ENCODE measurements at regions not wholly inside any gene's neighbourhood (a gene's known extent, or its start where the extent isn't known, plus 50 kb on each side); places are given as distances from the start of the nearest gene placed in this dataset.

DNA sequence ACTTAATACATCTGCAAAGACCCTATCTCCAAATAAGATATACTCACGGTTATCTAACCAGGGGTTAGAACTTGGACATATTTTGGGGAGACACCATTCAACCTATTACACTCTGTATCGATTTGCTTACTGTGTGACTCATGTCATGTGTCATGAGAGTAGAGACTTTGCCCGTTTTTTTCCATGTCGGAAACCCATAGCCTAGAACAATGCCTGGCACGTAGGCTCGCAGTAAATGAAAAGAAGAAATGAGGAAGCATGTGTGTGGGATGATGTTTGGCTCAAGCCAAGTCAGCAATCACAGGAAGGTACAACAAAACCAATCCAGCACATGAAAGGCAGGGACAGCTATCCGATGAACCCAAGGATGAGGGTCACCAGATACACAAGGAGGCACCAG, 94.6 kb upstream of the DNAH5 start (continued):
- TF ChIP-seq, protein P1, sequence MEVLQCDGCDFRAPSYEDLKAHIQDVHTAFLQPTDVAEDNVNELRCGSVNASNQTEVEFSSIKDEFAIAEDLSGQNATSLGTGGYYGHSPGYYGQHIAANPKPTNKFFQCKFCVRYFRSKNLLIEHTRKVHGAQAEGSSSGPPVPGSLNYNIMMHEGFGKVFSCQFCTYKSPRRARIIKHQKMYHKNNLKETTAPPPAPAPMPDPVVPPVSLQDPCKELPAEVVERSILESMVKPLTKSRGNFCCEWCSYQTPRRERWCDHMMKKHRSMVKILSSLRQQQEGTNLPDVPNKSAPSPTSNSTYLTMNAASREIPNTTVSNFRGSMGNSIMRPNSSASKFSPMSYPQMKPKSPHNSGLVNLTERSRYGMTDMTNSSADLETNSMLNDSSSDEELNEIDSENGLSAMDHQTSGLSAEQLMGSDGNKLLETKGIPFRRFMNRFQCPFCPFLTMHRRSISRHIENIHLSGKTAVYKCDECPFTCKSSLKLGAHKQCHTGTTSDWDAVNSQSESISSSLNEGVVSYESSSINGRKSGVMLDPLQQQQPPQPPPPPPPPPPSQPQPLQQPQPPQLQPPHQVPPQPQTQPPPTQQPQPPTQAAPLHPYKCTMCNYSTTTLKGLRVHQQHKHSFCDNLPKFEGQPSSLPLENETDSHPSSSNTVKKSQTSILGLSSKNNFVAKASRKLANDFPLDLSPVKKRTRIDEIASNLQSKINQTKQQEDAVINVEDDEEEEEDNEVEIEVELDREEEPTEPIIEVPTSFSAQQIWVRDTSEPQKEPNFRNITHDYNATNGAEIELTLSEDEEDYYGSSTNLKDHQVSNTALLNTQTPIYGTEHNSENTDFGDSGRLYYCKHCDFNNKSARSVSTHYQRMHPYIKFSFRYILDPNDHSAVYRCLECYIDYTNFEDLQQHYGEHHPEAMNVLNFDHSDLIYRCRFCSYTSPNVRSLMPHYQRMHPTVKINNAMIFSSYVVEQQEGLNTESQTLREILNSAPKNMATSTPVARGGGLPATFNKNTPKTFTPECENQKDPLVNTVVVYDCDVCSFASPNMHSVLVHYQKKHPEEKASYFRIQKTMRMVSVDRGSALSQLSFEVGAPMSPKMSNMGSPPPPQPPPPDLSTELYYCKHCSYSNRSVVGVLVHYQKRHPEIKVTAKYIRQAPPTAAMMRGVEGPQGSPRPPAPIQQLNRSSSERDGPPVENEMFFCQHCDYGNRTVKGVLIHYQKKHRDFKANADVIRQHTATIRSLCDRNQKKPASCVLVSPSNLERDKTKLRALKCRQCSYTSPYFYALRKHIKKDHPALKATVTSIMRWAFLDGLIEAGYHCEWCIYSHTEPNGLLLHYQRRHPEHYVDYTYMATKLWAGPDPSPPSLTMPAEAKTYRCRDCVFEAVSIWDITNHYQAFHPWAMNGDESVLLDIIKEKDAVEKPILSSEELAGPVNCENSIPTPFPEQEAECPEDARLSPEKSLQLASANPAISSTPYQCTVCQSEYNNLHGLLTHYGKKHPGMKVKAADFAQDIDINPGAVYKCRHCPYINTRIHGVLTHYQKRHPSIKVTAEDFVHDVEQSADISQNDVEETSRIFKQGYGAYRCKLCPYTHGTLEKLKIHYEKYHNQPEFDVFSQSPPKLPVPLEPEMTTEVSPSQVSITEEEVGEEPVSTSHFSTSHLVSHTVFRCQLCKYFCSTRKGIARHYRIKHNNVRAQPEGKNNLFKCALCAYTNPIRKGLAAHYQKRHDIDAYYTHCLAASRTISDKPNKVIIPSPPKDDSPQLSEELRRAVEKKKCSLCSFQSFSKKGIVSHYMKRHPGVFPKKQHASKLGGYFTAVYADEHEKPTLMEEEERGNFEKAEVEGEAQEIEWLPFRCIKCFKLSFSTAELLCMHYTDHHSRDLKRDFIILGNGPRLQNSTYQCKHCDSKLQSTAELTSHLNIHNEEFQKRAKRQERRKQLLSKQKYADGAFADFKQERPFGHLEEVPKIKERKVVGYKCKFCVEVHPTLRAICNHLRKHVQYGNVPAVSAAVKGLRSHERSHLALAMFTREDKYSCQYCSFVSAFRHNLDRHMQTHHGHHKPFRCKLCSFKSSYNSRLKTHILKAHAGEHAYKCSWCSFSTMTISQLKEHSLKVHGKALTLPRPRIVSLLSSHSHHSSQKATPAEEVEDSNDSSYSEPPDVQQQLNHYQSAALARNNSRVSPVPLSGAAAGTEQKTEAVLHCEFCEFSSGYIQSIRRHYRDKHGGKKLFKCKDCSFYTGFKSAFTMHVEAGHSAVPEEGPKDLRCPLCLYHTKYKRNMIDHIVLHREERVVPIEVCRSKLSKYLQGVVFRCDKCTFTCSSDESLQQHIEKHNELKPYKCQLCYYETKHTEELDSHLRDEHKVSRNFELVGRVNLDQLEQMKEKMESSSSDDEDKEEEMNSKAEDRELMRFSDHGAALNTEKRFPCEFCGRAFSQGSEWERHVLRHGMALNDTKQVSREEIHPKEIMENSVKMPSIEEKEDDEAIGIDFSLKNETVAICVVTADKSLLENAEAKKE (CRISPR knock-in tag; IDR thresholded peaks at IDR 0.05): no peak
- TF ChIP-seq POLR2AphosphoS5 (IDR thresholded peaks at IDR 0.05; ENCODE audit: low read depth) (no peak), ZNF331 (CRISPR knock-in tag; IDR thresholded peaks at IDR 0.05; ENCODE audit: low read depth) (no peak), NANOG (IDR thresholded peaks at IDR 0.05; ENCODE audit: borderline replicate concordance) (no peak)

DNA sequence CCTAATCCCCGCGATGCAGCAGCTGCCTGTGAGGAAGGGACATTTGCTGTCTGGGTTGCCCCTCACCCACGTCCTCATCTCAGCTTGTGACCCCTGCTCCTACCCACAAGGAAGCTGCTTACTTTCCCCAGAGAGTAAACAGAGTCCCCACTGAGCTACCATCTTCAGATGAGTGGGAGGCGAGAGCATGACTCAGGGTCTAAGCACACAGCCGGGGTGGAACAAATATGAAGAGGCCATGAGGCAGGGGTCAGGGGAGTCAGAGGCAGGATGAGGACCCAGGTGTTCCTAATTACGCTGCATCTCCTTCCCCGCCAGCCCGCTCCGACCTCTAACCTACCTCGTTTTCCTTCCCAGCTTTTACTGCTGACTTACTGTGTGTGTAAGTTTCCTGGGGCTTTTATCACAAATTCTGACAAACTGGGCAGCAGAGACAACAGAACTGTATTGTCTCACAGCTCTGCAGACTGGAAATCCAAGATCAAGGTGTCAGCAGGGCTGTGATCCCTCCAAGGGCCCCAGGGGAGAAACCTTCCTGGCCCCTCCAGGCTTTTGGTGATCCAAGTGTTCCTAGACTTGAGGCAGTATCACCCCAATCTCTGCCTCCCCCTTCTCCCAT, 94.0 kb upstream of the DNAH5 start:
- H3K36me3 ChIP-seq (ENCODE audit: insufficient read depth): no peaks in the 10 kb centered on the region
- no peak overlapping the region for H3K4me3 Mint-ChIP-seq
- H2AFZ ChIP-seq: no peak overlapping the region
- no peaks in the 10 kb centered on the region for H3K27me3 ChIP-seq (ENCODE audit: insufficient read depth)
- H3K4me2 ChIP-seq: no peak overlapping the region
- no peak for DNase-seq (ENCODE audit: low spot score)
- H3K4me1 ChIP-seq (ENCODE audit: insufficient read depth): peaks cover 30% of the 10 kb centered on the region
- no peaks in the 10 kb centered on the region; the same call in 2 of the 3 replicates for H3K36me3 Mint-ChIP-seq (ENCODE audit: low read depth)
- no peak for ATAC-seq
- H3K27ac Mint-ChIP-seq: no peak overlapping the region
- no peaks in the 10 kb centered on the region for H3K9me3 Mint-ChIP-seq
- H3K27me3 Mint-ChIP-seq (ENCODE audit: insufficient read depth, low read depth, poor library complexity): peaks cover 17% of the 10 kb centered on the region
- no peaks in the 10 kb centered on the region for H4K20me1 ChIP-seq (replicated peaks; ENCODE audit: insufficient read depth)
- H3F3A ChIP-seq (replicated peaks; ENCODE audit: low read depth): no peaks in the 10 kb centered on the region
- H3K4me3 ChIP-seq: no peak overlapping the region
- no peaks in the 10 kb centered on the region for H3K79me2 ChIP-seq (replicated peaks; ENCODE audit: insufficient read depth)
- no peak overlapping the region for H3K27ac ChIP-seq (ENCODE audit: low read depth)
- peaks cover 6% of the 10 kb centered on the region; the same call in 1 of the 2 replicates for H3K9me2 ChIP-seq (ENCODE audit: insufficient read depth)
- H3K4me1 Mint-ChIP-seq: peaks cover 54% of the 10 kb centered on the region
- TF ChIP-seq EZH2 (IDR thresholded peaks at IDR 0.05; ENCODE audit: low read depth, unreplicated experiment): no peak
- TF ChIP-seq, protein P2, sequence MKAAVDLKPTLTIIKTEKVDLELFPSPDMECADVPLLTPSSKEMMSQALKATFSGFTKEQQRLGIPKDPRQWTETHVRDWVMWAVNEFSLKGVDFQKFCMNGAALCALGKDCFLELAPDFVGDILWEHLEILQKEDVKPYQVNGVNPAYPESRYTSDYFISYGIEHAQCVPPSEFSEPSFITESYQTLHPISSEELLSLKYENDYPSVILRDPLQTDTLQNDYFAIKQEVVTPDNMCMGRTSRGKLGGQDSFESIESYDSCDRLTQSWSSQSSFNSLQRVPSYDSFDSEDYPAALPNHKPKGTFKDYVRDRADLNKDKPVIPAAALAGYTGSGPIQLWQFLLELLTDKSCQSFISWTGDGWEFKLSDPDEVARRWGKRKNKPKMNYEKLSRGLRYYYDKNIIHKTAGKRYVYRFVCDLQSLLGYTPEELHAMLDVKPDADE (IDR thresholded peaks at IDR 0.05): no peak
- TF ChIP-seq CREB1 (CRISPR knock-in tag; IDR thresholded peaks at IDR 0.05; ENCODE audit: low read depth): no peak
- TF ChIP-seq, protein P3, sequence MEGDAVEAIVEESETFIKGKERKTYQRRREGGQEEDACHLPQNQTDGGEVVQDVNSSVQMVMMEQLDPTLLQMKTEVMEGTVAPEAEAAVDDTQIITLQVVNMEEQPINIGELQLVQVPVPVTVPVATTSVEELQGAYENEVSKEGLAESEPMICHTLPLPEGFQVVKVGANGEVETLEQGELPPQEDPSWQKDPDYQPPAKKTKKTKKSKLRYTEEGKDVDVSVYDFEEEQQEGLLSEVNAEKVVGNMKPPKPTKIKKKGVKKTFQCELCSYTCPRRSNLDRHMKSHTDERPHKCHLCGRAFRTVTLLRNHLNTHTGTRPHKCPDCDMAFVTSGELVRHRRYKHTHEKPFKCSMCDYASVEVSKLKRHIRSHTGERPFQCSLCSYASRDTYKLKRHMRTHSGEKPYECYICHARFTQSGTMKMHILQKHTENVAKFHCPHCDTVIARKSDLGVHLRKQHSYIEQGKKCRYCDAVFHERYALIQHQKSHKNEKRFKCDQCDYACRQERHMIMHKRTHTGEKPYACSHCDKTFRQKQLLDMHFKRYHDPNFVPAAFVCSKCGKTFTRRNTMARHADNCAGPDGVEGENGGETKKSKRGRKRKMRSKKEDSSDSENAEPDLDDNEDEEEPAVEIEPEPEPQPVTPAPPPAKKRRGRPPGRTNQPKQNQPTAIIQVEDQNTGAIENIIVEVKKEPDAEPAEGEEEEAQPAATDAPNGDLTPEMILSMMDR (conservative IDR thresholded peaks at IDR 0.05; ENCODE audit: low read depth in 2 of 2): no peak
- no peak for TF ChIP-seq ZNF114 (CRISPR knock-in tag; IDR thresholded peaks at IDR 0.05)
- no peak for TF ChIP-seq ZNF331 (CRISPR knock-in tag; IDR thresholded peaks at IDR 0.05; ENCODE audit: low read depth)
- no peak for TF ChIP-seq JUNB (IDR thresholded peaks at IDR 0.05; ENCODE audit: unreplicated experiment)
- TF ChIP-seq, protein P4, sequence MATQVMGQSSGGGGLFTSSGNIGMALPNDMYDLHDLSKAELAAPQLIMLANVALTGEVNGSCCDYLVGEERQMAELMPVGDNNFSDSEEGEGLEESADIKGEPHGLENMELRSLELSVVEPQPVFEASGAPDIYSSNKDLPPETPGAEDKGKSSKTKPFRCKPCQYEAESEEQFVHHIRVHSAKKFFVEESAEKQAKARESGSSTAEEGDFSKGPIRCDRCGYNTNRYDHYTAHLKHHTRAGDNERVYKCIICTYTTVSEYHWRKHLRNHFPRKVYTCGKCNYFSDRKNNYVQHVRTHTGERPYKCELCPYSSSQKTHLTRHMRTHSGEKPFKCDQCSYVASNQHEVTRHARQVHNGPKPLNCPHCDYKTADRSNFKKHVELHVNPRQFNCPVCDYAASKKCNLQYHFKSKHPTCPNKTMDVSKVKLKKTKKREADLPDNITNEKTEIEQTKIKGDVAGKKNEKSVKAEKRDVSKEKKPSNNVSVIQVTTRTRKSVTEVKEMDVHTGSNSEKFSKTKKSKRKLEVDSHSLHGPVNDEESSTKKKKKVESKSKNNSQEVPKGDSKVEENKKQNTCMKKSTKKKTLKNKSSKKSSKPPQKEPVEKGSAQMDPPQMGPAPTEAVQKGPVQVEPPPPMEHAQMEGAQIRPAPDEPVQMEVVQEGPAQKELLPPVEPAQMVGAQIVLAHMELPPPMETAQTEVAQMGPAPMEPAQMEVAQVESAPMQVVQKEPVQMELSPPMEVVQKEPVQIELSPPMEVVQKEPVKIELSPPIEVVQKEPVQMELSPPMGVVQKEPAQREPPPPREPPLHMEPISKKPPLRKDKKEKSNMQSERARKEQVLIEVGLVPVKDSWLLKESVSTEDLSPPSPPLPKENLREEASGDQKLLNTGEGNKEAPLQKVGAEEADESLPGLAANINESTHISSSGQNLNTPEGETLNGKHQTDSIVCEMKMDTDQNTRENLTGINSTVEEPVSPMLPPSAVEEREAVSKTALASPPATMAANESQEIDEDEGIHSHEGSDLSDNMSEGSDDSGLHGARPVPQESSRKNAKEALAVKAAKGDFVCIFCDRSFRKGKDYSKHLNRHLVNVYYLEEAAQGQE (IDR thresholded peaks at IDR 0.05; ENCODE audit: unreplicated experiment): no peak
